ENCODE measurements at regions not wholly inside any gene's neighbourhood (a gene's known extent, or its start where the extent isn't known, plus 50 kb on each side); places are given as distances from the start of the nearest gene placed in this dataset.

DNA sequence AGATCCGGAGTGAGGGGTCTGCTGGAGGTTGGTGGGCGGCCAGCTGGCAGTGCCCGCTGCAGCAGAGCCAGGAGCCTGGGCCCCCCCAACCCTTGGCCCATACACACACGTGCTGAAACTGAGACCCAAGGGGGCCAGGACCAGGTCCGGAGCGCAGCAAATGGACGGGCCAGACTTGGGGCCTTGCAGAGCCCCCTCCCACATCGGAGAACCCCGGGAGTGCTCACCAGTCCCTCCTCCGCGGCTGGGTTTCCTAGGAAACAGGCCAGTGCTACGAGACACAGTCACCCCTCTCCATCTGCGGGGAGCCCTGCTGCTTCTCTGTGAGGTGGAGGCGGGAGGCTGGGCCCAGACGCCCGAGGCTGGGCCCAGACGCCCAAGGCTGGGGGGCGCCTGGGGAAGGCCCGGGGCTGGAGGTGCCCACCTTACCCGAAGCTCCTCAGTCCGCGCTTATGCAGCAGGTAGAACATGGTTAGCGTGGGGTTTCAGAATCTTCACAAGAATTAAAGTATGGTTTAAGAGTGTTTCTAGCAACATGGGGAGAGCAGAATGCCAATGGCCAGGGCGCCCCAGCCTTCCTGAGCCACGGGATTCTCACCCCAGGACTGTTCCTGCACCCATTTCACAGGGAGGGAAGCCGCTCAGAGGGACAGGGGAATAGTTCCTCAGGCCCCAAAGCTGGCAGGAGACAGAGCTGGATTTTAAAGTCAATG, 135.0 kb upstream of the PRR20G start:
- TF ChIP-seq, protein P1, sequence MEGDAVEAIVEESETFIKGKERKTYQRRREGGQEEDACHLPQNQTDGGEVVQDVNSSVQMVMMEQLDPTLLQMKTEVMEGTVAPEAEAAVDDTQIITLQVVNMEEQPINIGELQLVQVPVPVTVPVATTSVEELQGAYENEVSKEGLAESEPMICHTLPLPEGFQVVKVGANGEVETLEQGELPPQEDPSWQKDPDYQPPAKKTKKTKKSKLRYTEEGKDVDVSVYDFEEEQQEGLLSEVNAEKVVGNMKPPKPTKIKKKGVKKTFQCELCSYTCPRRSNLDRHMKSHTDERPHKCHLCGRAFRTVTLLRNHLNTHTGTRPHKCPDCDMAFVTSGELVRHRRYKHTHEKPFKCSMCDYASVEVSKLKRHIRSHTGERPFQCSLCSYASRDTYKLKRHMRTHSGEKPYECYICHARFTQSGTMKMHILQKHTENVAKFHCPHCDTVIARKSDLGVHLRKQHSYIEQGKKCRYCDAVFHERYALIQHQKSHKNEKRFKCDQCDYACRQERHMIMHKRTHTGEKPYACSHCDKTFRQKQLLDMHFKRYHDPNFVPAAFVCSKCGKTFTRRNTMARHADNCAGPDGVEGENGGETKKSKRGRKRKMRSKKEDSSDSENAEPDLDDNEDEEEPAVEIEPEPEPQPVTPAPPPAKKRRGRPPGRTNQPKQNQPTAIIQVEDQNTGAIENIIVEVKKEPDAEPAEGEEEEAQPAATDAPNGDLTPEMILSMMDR (IDR thresholded peaks at IDR 0.05) = no peak
- no peak for TF ChIP-seq EZH2 (IDR thresholded peaks at IDR 0.05; ENCODE audit: borderline replicate concordance, insufficient read depth, low read depth, low read length, poor library complexity, severe bottlenecking)
